ENCODE measurements at regions not wholly inside any gene's neighbourhood (a gene's known extent, or its start where the extent isn't known, plus 50 kb on each side); places are given as distances from the start of the nearest gene placed in this dataset.

DNA sequence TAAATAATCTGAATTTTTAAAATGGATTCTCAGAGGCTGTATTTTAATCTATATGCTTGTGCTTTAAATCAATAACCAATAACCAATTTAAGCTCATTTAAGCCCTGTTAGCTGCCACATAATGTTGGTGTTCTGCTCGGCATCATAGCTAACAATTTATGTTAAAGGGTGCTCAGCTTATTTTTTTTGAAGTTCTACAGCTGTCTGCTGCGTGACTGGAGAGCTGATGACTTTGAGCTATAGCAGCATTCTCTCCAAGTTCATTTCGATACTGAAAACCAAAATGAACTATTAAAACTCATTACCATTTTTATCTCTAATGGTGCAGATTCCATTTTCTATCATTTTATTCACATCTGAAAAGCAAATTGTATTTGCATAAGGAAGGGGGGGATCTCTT is 357.8 kb downstream of the AJAP1 start:
- Histone ChIP-seq H3K27ac (ENCODE audit: insufficient read depth, low read length) (no peak overlapping the region), H2AFZ (ENCODE audit: low read length) (no peak overlapping the region), H3K4me2 (ENCODE audit: extremely low read depth, insufficient read depth, low read length) (no peak overlapping the region), H3K9ac (ENCODE audit: insufficient read depth, low read length) (no peak overlapping the region), H3K4me1 (ENCODE audit: control insufficient read depth, extremely low read depth, insufficient read depth, low read length) (no peaks in the 10 kb centered on the region), H3K27me3 (ENCODE audit: control insufficient read depth, insufficient read depth, low read length) (no peaks in the 10 kb centered on the region), H3K36me3 (ENCODE audit: control insufficient read depth, insufficient read depth, low read length) (no peaks in the 10 kb centered on the region), H3K79me2 (ENCODE audit: control insufficient read depth, insufficient read depth, low read length) (no peaks in the 10 kb centered on the region), H4K20me1 (ENCODE audit: control insufficient read depth, extremely low read depth, insufficient read depth, low read length) (no peaks in the 10 kb centered on the region), H3K4me3 (replicated peaks in 1 of 4; ENCODE audit: control extremely low read depth in 1 of 4, insufficient read depth in 1 of 4, low read depth in 3 of 4, low read length in 4 of 4) (no peak overlapping the region), H3K9me3 (ENCODE audit: control insufficient read depth, insufficient read depth, low read depth, low read length) (no peaks in the 10 kb centered on the region)
- no peak for DNase-seq (ENCODE audit: low read depth in 2 of 2)
- TF ChIP-seq EZH2 (IDR thresholded peaks at IDR 0.05; ENCODE audit: low read length, missing control alignments) (no peak), CTCF (conservative IDR thresholded peaks at IDR 0.05 in 1 of 2, IDR thresholded peaks at IDR 0.05 in 1 of 2; ENCODE audit: low read depth in 1 of 2, low read length in 2 of 2) (no peak)

GRCh38 chr1:5010656-5011055 is 356.2 kb downstream of the AJAP1 start:
- no peaks in the 10 kb centered on the region for H3K36me3 ChIP-seq (ENCODE audit: control insufficient read depth, insufficient read depth, low read length)
- TF ChIP-seq EZH2 (IDR thresholded peaks at IDR 0.05; ENCODE audit: low read length, missing control alignments): no peak
- no peak for TF ChIP-seq CTCF (conservative IDR thresholded peaks at IDR 0.05 in 1 of 2, IDR thresholded peaks at IDR 0.05 in 1 of 2; ENCODE audit: low read depth in 1 of 2, low read length in 2 of 2)
- H4K20me1 ChIP-seq (ENCODE audit: control insufficient read depth, extremely low read depth, insufficient read depth, low read length): no peaks in the 10 kb centered on the region
- H3K4me2 ChIP-seq (ENCODE audit: extremely low read depth, insufficient read depth, low read length): no peak overlapping the region
- no peak overlapping the region for H3K4me3 ChIP-seq (replicated peaks in 1 of 4; ENCODE audit: control extremely low read depth in 1 of 4, insufficient read depth in 1 of 4, low read depth in 3 of 4, low read length in 4 of 4)
- H3K9me3 ChIP-seq (ENCODE audit: control insufficient read depth, insufficient read depth, low read depth, low read length): no peaks in the 10 kb centered on the region
- no peaks in the 10 kb centered on the region for H3K27me3 ChIP-seq (ENCODE audit: control insufficient read depth, insufficient read depth, low read length)
- no peaks in the 10 kb centered on the region for H3K4me1 ChIP-seq (ENCODE audit: control insufficient read depth, extremely low read depth, insufficient read depth, low read length)
- H3K27ac ChIP-seq (ENCODE audit: insufficient read depth, low read length): no peak overlapping the region
- DNase-seq (ENCODE audit: low read depth in 2 of 2): no peak
- no peak overlapping the region for H3K9ac ChIP-seq (ENCODE audit: insufficient read depth, low read length)
- H3K79me2 ChIP-seq (ENCODE audit: control insufficient read depth, insufficient read depth, low read length): no peaks in the 10 kb centered on the region
- H2AFZ ChIP-seq (ENCODE audit: low read length): no peak overlapping the region

DNA sequence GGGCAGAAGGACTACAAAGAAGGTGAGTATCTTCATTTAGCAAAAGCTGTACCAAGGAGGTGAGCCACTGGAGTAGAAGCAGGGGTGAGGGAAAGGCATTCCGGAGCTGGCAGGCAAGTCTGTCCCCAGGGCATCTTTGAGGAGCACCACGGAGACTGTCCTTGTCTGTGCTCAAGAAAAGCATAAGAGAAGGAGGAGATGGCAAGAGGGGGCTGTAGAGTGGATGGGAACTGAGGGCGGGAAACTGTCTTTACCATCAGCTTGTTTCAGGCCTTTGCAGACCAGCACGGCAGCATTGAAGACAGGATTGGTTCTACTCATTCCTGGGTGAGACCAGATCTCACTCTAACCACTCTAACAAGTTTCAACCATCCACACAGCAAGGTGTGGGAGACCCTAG is 355.8 kb downstream of the AJAP1 start:
- H3K4me3 ChIP-seq (replicated peaks in 1 of 4; ENCODE audit: control extremely low read depth in 1 of 4, insufficient read depth in 1 of 4, low read depth in 3 of 4, low read length in 4 of 4): no peak overlapping the region
- no peak overlapping the region for H2AFZ ChIP-seq (ENCODE audit: low read length)
- H3K27me3 ChIP-seq (ENCODE audit: control insufficient read depth, insufficient read depth, low read length): no peaks in the 10 kb centered on the region
- H3K79me2 ChIP-seq (ENCODE audit: control insufficient read depth, insufficient read depth, low read length): no peaks in the 10 kb centered on the region
- no peak overlapping the region for H3K9ac ChIP-seq (ENCODE audit: insufficient read depth, low read length)
- no peak overlapping the region for H3K4me2 ChIP-seq (ENCODE audit: extremely low read depth, insufficient read depth, low read length)
- H3K27ac ChIP-seq (ENCODE audit: insufficient read depth, low read length): no peak overlapping the region
- H3K36me3 ChIP-seq (ENCODE audit: control insufficient read depth, insufficient read depth, low read length): no peaks in the 10 kb centered on the region
- H3K9me3 ChIP-seq (ENCODE audit: control insufficient read depth, insufficient read depth, low read depth, low read length): no peaks in the 10 kb centered on the region
- no peaks in the 10 kb centered on the region for H3K4me1 ChIP-seq (ENCODE audit: control insufficient read depth, extremely low read depth, insufficient read depth, low read length)
- H4K20me1 ChIP-seq (ENCODE audit: control insufficient read depth, extremely low read depth, insufficient read depth, low read length): no peaks in the 10 kb centered on the region
- TF ChIP-seq EZH2 (IDR thresholded peaks at IDR 0.05; ENCODE audit: low read length, missing control alignments) (no peak), CTCF (conservative IDR thresholded peaks at IDR 0.05 in 1 of 2, IDR thresholded peaks at IDR 0.05 in 1 of 2; ENCODE audit: low read depth in 1 of 2, low read length in 2 of 2) (no peak)
- DNase-seq (ENCODE audit: low read depth in 2 of 2): no peak

All from fibroblast of lung (primary cell).